ENCODE measurements at regions not wholly inside any gene's neighbourhood (a gene's known extent, or its start where the extent isn't known, plus 50 kb on each side); places are given as distances from the start of the nearest gene placed in this dataset.

DNA sequence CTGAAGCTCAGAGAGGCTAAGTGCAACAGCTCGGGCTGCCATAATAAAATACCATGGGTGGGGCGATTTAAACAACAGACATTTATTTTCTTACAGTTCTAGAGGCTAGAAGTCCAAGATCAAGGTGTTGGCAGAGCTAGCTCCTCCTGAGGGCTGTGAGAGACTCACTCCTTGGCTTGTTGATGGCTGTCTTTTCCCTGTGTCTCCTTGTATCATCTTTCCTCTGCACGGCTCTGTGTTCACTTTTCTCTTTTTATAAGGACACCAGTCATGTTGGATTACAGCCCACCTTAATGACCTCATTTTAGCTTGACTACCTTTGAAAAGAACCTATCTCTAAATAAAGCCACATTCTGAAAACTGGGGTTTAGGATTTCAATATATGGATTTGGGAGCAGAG lies 129.7 kb downstream of the RPL22L1 start:
- CTCF ChIA-PET = no interaction called here
- TF ChIP-seq, protein P1, sequence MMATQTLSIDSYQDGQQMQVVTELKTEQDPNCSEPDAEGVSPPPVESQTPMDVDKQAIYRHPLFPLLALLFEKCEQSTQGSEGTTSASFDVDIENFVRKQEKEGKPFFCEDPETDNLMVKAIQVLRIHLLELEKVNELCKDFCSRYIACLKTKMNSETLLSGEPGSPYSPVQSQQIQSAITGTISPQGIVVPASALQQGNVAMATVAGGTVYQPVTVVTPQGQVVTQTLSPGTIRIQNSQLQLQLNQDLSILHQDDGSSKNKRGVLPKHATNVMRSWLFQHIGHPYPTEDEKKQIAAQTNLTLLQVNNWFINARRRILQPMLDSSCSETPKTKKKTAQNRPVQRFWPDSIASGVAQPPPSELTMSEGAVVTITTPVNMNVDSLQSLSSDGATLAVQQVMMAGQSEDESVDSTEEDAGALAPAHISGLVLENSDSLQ (IDR thresholded peaks at IDR 0.05) = no peak
- TF ChIP-seq SUZ12 (IDR thresholded peaks at IDR 0.05) (no peak), FOXK2 (IDR thresholded peaks at IDR 0.05) (no peak), L3MBTL2 (conservative IDR thresholded peaks at IDR 0.05) (no peak), ZNF384 (IDR thresholded peaks at IDR 0.05) (no peak), FOXA1 (IDR thresholded peaks at IDR 0.05) (no peak), SP1 (IDR thresholded peaks at IDR 0.05) (no peak), NFRKB (IDR thresholded peaks at IDR 0.05) (no peak), CTBP1 (IDR thresholded peaks at IDR 0.05; ENCODE audit: borderline replicate concordance) (no peak), BHLHE40 (IDR thresholded peaks at IDR 0.05; ENCODE audit: borderline replicate concordance) (no peak), ARNT (IDR thresholded peaks at IDR 0.05) (no peak), LEF1 (IDR thresholded peaks at IDR 0.05; ENCODE audit: borderline replicate concordance) (no peak), HDGF (IDR thresholded peaks at IDR 0.05; ENCODE audit: borderline replicate concordance) (no peak), ELF4 (IDR thresholded peaks at IDR 0.05) (no peak), TARDBP (IDR thresholded peaks at IDR 0.05) (no peak), FOXM1 (IDR thresholded peaks at IDR 0.05; ENCODE audit: borderline replicate concordance) (no peak)
- no peak for DNase-seq (ENCODE audit: extremely low spot score)
- POLR2A ChIA-PET = no interaction called here

DNA sequence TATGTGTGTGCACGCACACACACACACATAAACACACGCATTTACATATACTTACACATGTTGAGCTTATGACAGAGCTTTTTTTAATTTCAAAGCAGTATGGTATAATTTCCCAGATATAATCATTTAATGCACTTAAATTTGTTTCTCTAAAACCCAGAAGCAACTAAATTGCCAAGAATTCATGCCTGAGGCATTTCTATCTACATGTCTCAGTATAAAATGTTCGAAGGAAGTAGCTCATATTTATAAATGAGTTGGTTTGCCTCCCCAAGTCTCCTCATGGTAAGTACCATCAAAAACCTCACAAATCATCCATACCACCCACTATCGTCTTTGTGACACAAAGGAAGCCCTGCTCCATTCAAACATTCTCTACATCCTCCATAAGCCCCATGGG lies 130.6 kb downstream of the RPL22L1 start:
- no peak for DNase-seq (ENCODE audit: extremely low spot score)
- ChIA-PET POLR2A (no interaction called here), CTCF (no interaction called here)
- TF ChIP-seq CTBP1 (IDR thresholded peaks at IDR 0.05; ENCODE audit: borderline replicate concordance) = no peak
- TF ChIP-seq SP1 (IDR thresholded peaks at IDR 0.05) = no peak
- TF ChIP-seq BHLHE40 (IDR thresholded peaks at IDR 0.05; ENCODE audit: borderline replicate concordance) = no peak
- TF ChIP-seq SUZ12 (IDR thresholded peaks at IDR 0.05) = no peak
- TF ChIP-seq, protein P1 (IDR thresholded peaks at IDR 0.05) = no peak
- no peak for TF ChIP-seq ARNT (IDR thresholded peaks at IDR 0.05)
- TF ChIP-seq HDGF (IDR thresholded peaks at IDR 0.05; ENCODE audit: borderline replicate concordance) = no peak
- no peak for TF ChIP-seq FOXK2 (IDR thresholded peaks at IDR 0.05)
- no peak for TF ChIP-seq NFRKB (IDR thresholded peaks at IDR 0.05)
- no peak for TF ChIP-seq TARDBP (IDR thresholded peaks at IDR 0.05)
- no peak for TF ChIP-seq ELF4 (IDR thresholded peaks at IDR 0.05)
- TF ChIP-seq FOXA1 (IDR thresholded peaks at IDR 0.05) = no peak
- no peak for TF ChIP-seq FOXM1 (IDR thresholded peaks at IDR 0.05; ENCODE audit: borderline replicate concordance)
- no peak for TF ChIP-seq LEF1 (IDR thresholded peaks at IDR 0.05; ENCODE audit: borderline replicate concordance)
- TF ChIP-seq ZNF384 (IDR thresholded peaks at IDR 0.05) = no peak
- TF ChIP-seq L3MBTL2 (conservative IDR thresholded peaks at IDR 0.05) = no peak

DNA sequence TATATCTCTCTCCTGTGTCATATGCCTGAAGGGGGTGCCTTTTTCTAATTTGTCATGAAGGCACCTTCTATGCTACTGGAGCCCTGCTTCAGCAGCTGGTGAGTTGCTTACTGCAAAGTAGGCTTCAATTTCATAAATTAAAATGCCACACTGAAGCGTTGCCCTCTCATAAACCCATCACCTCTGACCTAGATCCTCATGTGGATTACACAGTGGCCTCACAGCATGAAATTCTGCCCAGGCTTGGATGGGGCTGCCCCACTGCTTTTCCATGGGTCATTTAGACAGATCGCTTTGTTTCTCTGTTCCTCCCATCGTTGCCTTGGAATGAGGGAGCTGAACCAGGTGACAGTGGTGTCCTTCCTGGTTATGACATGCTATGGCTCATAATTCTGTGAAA lies 131.2 kb downstream of the RPL22L1 start:
- CTCF ChIA-PET = no interaction called here
- POLR2A ChIA-PET = no interaction called here
- no peak for TF ChIP-seq FOXM1 (IDR thresholded peaks at IDR 0.05; ENCODE audit: borderline replicate concordance)
- TF ChIP-seq FOXK2 (IDR thresholded peaks at IDR 0.05) = no peak
- TF ChIP-seq ZNF384 (IDR thresholded peaks at IDR 0.05) = no peak
- no peak for TF ChIP-seq ARNT (IDR thresholded peaks at IDR 0.05)
- TF ChIP-seq, protein P1 (IDR thresholded peaks at IDR 0.05) = no peak
- no peak for TF ChIP-seq SP1 (IDR thresholded peaks at IDR 0.05)
- no peak for TF ChIP-seq FOXA1 (IDR thresholded peaks at IDR 0.05)
- TF ChIP-seq TARDBP (IDR thresholded peaks at IDR 0.05) = no peak
- TF ChIP-seq L3MBTL2 (conservative IDR thresholded peaks at IDR 0.05) = no peak
- TF ChIP-seq BHLHE40 (IDR thresholded peaks at IDR 0.05; ENCODE audit: borderline replicate concordance) = no peak
- no peak for TF ChIP-seq ELF4 (IDR thresholded peaks at IDR 0.05)
- no peak for TF ChIP-seq NFRKB (IDR thresholded peaks at IDR 0.05)
- no peak for TF ChIP-seq LEF1 (IDR thresholded peaks at IDR 0.05; ENCODE audit: borderline replicate concordance)
- no peak for TF ChIP-seq HDGF (IDR thresholded peaks at IDR 0.05; ENCODE audit: borderline replicate concordance)
- TF ChIP-seq SUZ12 (IDR thresholded peaks at IDR 0.05) = no peak
- no peak for TF ChIP-seq CTBP1 (IDR thresholded peaks at IDR 0.05; ENCODE audit: borderline replicate concordance)
- DNase-seq (ENCODE audit: extremely low spot score) = no peak

DNA sequence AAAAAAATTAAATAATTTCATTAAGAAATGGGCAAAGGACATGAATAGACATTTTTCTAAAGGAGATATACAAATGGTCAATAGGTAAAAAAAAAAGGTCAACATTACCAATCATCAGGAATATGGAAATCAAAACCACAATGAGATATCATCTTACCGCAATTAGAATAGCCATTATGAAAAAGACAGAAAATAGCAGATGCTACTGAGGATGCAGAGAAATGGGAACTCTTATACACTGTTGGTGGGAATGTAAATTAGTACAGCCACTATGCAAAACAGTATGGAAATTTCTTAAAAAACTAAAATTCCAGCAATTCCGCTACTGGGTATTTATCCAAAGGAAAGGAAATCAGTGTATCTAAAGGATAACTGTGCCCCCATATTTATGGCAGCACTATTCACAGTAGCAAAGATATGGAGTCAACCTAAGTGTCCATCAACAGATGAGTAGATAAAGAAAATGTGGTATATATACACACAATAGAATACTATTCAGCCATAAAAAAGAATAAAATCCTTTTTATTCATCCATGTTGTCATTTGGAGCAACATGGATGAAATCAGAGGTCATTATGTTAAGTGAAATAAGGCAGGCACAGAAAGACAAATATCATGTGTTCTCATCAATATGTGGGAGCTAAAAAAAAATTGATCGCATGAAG lies 132.4 kb downstream of the RPL22L1 start:
- CTCF ChIA-PET = no interaction called here

DNA sequence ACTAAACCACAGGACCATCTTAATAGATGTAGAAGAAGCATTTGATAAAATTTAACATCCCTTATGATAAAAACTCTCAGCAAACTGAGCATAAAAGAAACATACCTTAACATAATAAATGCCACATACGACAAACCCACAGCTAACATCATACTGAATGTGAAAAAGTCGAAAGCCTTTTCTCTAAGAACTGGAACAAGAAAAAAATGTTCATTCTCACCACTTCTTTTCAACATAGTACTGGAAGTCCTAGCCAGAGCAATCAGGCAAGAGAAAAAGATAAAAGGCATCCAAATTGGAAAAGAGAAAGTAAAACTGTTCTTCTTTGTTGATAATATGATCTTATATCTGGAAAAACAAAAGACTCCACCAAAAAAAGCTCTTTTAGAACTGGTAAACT lies 134.2 kb downstream of the RPL22L1 start:
- CTCF ChIA-PET = no interaction called here

More for the DNA sequence above, 132.4 kb downstream of the RPL22L1 start:
- no peak for TF ChIP-seq FOXA1 (IDR thresholded peaks at IDR 0.05)
- POLR2A ChIA-PET = no interaction called here
- DNase-seq (ENCODE audit: extremely low spot score) = no peak

More for the DNA sequence above, 134.2 kb downstream of the RPL22L1 start:
- POLR2A ChIA-PET = no interaction called here
- DNase-seq (ENCODE audit: extremely low spot score) = no peak
- no peak for TF ChIP-seq BHLHE40 (IDR thresholded peaks at IDR 0.05; ENCODE audit: borderline replicate concordance)
- TF ChIP-seq, protein P1 (IDR thresholded peaks at IDR 0.05) = no peak
- no peak for TF ChIP-seq L3MBTL2 (conservative IDR thresholded peaks at IDR 0.05)
- TF ChIP-seq CTBP1 (IDR thresholded peaks at IDR 0.05; ENCODE audit: borderline replicate concordance) = no peak
- no peak for TF ChIP-seq SP1 (IDR thresholded peaks at IDR 0.05)
- no peak for TF ChIP-seq SUZ12 (IDR thresholded peaks at IDR 0.05)
- TF ChIP-seq FOXM1 (IDR thresholded peaks at IDR 0.05; ENCODE audit: borderline replicate concordance) = no peak
- TF ChIP-seq ARNT (IDR thresholded peaks at IDR 0.05) = no peak
- TF ChIP-seq FOXA1 (IDR thresholded peaks at IDR 0.05) = no peak
- TF ChIP-seq TARDBP (IDR thresholded peaks at IDR 0.05) = no peak
- TF ChIP-seq FOXK2 (IDR thresholded peaks at IDR 0.05) = no peak

All from HEK293T (cell line).